ENCODE measurements at regions not wholly inside any gene's neighbourhood (a gene's known extent, or its start where the extent isn't known, plus 50 kb on each side); places are given as distances from the start of the nearest gene placed in this dataset.

- H3K4me2 ChIP-seq: no peak overlapping the region
- H3K79me2 ChIP-seq (ENCODE audit: insufficient read depth): no peaks in the 10 kb centered on the region
- POLR2A ChIA-PET: no interaction called here
- CTCF ChIA-PET: no interaction called here
- no peaks in the 10 kb centered on the region for H4K20me1 ChIP-seq (ENCODE audit: insufficient read depth)
- no peak for DNase-seq
- TF ChIP-seq JUND (IDR thresholded peaks at IDR 0.05) (no peak), FOXJ3 (CRISPR knock-in tag; IDR thresholded peaks at IDR 0.05) (no peak), YY1 (IDR thresholded peaks at IDR 0.05; ENCODE audit: low read depth) (no peak), REST (IDR thresholded peaks at IDR 0.05; ENCODE audit: low read depth, low read length) (no peak), TAF1 (IDR thresholded peaks at IDR 0.05; ENCODE audit: borderline replicate concordance, low read depth, low read length) (no peak), CHD2 (IDR thresholded peaks at IDR 0.05; ENCODE audit: low read length, partially characterized antibody) (no peak), GABPA (IDR thresholded peaks at IDR 0.05; ENCODE audit: low read depth) (no peak), FOSL2 (IDR thresholded peaks at IDR 0.05; ENCODE audit: borderline replicate concordance, low read depth) (no peak), RXRA (IDR thresholded peaks at IDR 0.05; ENCODE audit: borderline replicate concordance, low read depth) (no peak), FOXM1 (IDR thresholded peaks at IDR 0.05; ENCODE audit: low read depth) (no peak)
- no peaks in the 10 kb centered on the region for H3K27me3 ChIP-seq (ENCODE audit: insufficient read depth)
- peaks cover 3% of the 10 kb centered on the region; the same call in 1 of the 2 replicates for H3K9me2 ChIP-seq
- H3K4me1 ChIP-seq (ENCODE audit: control insufficient read depth in 1 of 2, insufficient read depth in 2 of 2, low read depth in 1 of 2, low read length in 1 of 2): no peaks in the 10 kb centered on the region
- H3K9ac ChIP-seq: no peak overlapping the region
- no peak overlapping the region for H3K4me3 ChIP-seq (ENCODE audit: low read depth in 2 of 2, low read length in 1 of 2)
- WGBS (ENCODE audit: low lambda C conversion rate): 3% methylated on average over 4 of the region's 4 CpGs
- H3F3A ChIP-seq (replicated peaks; ENCODE audit: insufficient read depth): no peaks in the 10 kb centered on the region
- H3K9me3 ChIP-seq: no peaks in the 10 kb centered on the region
- no peaks in the 10 kb centered on the region for H3K36me3 ChIP-seq (replicated peaks in 1 of 2; ENCODE audit: control insufficient read depth in 1 of 2, insufficient read depth in 2 of 2, low read length in 1 of 2)
- H3K27ac ChIP-seq (ENCODE audit: low read depth in 2 of 2, low read length in 1 of 2): no peak overlapping the region
- H2AFZ ChIP-seq (ENCODE audit: low read depth): no peak overlapping the region
Observed at GRCh38 chr4:11301075-11301660, 127.5 kb downstream of the HS3ST1 start.

GRCh38 chr4:11299836-11300235, 128.9 kb downstream of the HS3ST1 start:
- Histone ChIP-seq H3K79me2 (ENCODE audit: insufficient read depth) (no peaks in the 10 kb centered on the region), H3K4me1 (ENCODE audit: control insufficient read depth in 1 of 2, insufficient read depth in 2 of 2, low read depth in 1 of 2, low read length in 1 of 2) (no peaks in the 10 kb centered on the region)
- WGBS (ENCODE audit: low lambda C conversion rate): 11% methylated on average over 5 of the region's 5 CpGs

More at GRCh38 chr4:11299836-11300235, 128.9 kb downstream of the HS3ST1 start:
- peaks cover 3% of the 10 kb centered on the region; the same call in 1 of the 2 replicates for H3K9me2 ChIP-seq
- CTCF ChIA-PET: no interaction called here
- no peak overlapping the region for H2AFZ ChIP-seq (ENCODE audit: low read depth)
- no peaks in the 10 kb centered on the region for H3K27me3 ChIP-seq (ENCODE audit: insufficient read depth)
- H4K20me1 ChIP-seq (ENCODE audit: insufficient read depth): no peaks in the 10 kb centered on the region
- no peak overlapping the region for H3K27ac ChIP-seq (ENCODE audit: low read depth in 2 of 2, low read length in 1 of 2)
- H3K4me3 ChIP-seq (ENCODE audit: low read depth in 2 of 2, low read length in 1 of 2): no peak overlapping the region
- POLR2A ChIA-PET: no interaction called here
- H3K9me3 ChIP-seq: no peaks in the 10 kb centered on the region
- no peaks in the 10 kb centered on the region for H3F3A ChIP-seq (replicated peaks; ENCODE audit: insufficient read depth)
- no peaks in the 10 kb centered on the region for H3K36me3 ChIP-seq (replicated peaks in 1 of 2; ENCODE audit: control insufficient read depth in 1 of 2, insufficient read depth in 2 of 2, low read length in 1 of 2)
- no peak overlapping the region for H3K9ac ChIP-seq
- TF ChIP-seq FOXJ3 (CRISPR knock-in tag; IDR thresholded peaks at IDR 0.05) (no peak), GABPA (IDR thresholded peaks at IDR 0.05; ENCODE audit: low read depth) (no peak), EZH2phosphoT487 (IDR thresholded peaks at IDR 0.05; ENCODE audit: borderline replicate concordance, low read depth) (no peak), RXRA (IDR thresholded peaks at IDR 0.05; ENCODE audit: borderline replicate concordance, low read depth) (no peak), NFIC (IDR thresholded peaks at IDR 0.05; ENCODE audit: borderline replicate concordance) (no peak), MEF2A (IDR thresholded peaks at IDR 0.05; ENCODE audit: borderline replicate concordance, low read depth) (no peak), TCF12 (IDR thresholded peaks at IDR 0.05) (no peak), TEAD4 (IDR thresholded peaks at IDR 0.05; ENCODE audit: borderline replicate concordance, insufficient read depth) (no peak), CTCF (IDR thresholded peaks at IDR 0.05) (no peak), USF2 (IDR thresholded peaks at IDR 0.05; ENCODE audit: borderline replicate concordance, low read depth, low read length) (no peak), CHD2 (IDR thresholded peaks at IDR 0.05; ENCODE audit: low read length, partially characterized antibody) (no peak)
- no peak overlapping the region for H3K4me2 ChIP-seq
- no peak for DNase-seq

All from SK-N-SH (cell line).